NOMO-1 (cell line): ENCODE measurements at regions not wholly inside any gene's neighbourhood (a gene's known extent, or its start where the extent isn't known, plus 50 kb on each side); places are given as distances from the start of the nearest gene placed in this dataset.
"Not testable (repeated sequence)": the region's sequence is repeated elsewhere in the genome, so short reads cannot be mapped to it uniquely, and the experiment has no call there.

ENCODE experiments used
- DNase-seq, 2 experiments: peaks; one replicate each; lab custom pipeline; 2025; ENCODE audit not compliant: unreplicated experiment in 2 of 2; lab: John Stamatoyannopoulos, UW

DNA sequence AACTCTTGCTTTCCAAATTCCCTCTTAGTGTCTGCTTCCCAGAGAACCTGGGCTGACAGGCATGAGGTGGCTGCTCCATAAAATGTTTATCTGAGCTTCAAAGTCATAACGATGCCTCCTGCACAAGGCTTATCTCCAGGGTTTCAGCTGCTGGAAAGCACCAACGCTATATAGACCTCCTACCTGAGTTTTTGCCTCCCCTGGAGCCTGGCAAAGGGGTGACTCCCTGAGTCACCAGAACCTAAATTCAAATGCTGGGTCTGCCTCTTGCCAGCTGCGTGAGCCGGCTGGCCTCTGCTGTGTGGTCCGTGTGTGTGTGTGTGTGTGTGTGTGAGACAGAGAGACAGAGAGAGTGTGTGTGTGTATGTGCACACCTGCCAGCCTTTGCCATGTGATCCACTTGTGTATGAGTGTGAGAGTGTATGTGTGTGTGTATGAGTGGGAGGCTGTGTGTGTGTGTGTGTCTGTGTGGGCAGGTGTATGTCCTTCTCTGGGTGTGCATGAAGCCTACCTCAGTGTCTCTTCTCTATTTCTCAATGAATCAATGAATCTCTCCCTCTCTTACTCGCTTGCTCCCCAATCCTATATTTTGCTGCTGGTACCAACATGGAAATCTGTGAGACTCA lies 714.9 kb downstream of the MATN1 start:
- DNase-seq: no peak

DNA sequence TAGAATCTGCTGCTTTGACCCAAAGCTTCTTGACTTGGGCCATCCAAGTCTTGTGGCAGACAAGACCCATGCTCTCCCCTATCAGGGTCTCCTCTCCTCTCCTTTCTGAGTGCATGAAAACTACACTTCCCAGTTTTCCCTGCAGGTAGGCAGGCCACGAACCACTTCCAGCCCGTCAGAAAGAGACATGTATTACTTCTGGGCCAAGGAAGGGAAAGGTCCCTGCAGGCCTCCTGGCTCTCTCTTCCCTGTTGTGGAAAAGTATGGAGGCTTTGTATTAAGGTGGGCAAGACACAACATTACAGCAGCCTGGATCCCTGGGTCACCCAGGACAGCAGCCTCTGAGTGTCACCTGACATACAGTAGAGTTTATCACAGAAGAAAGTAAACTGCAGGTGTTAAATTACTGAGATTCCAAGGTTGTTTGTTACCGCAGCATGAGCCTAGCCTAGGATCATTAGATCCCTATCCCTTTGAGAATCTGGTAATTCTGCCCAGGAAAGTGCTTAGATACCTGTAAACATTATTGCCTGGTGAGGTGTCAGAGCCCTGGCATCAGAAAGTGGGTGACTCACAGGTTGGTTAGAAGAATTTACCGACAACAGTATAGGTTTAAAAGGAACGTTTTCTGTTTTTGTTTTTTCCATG lies 717.3 kb downstream of the MATN1 start:
- no peak for DNase-seq

- DNase-seq: no peak
Measured at GRCh38 chr1:30001732-30002039, 721.7 kb downstream of the MATN1 start.

DNA sequence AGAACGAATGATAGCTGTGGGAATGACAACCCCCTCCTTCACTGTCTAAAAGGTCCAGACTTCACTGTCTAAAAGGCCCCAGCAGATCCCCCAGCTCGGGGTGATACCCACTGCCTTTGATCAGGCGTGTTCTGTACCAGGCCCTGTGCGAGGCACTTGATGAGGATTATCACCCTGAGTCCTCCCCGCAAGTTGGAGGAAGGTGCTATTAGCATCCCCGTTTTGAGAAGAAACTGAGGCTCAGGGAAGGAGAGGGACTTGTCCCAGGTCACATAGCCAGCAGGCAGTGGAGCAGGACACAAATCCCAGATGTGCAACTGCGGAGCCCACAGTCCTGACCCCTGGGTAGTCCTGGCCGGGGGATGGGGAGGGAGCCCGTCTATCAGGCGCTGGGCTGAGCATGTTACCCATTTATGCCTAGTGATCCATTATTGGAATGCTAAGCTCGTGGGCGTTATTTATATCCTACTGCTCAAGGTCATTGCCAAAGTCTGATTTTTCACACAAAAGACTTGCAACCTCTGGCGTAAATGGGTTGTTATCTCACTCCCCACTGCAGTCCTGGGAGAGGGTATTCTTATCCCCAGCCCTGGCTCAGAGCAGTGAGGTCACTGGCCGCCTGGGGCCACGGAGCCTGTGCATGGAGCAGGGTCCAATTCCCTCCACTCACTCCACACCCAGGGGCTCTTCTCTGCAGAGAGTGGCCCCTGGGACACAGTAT lies 722.2 kb downstream of the MATN1 start:
- no peak for DNase-seq

DNA sequence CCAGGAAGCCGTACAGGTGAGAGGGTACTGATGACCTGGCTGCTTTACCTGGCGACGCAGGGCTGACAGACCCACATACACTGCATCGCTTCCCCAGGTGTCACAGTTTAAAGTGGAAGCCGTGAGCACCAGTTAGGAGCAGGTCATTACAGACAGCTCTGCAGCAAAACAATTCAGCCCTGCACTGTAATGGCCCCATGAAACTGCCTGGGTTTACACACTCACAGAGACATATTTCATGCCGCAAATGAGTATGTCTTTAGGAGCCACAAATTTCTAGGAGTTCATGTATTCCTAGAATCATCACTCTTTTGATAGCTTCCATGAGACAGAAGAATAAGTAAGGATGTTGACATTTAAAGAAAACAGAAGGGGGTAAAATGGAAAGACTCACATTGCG lies 723.1 kb downstream of the MATN1 start:
- DNase-seq: no peak

DNA sequence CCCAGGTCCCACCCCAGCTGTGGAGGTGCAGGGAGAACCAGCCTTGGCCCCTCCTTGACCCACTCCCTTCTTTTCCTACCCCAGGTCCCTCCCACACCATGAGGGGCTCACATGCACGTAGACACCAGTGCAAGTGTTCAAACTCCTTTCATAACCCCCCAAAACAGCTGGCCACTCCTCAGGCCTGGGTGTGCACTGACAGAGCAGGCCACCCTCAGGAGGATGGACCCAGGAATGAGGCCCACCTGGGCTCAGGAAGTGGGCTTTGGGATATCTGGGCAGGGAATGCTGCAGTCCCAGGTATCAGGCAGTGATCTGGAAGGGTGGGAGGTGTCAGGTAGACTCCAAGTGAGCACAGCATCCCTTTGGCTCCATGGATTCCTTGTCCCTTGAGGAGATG lies 723.8 kb downstream of the MATN1 start:
- DNase-seq: no peak

DNA sequence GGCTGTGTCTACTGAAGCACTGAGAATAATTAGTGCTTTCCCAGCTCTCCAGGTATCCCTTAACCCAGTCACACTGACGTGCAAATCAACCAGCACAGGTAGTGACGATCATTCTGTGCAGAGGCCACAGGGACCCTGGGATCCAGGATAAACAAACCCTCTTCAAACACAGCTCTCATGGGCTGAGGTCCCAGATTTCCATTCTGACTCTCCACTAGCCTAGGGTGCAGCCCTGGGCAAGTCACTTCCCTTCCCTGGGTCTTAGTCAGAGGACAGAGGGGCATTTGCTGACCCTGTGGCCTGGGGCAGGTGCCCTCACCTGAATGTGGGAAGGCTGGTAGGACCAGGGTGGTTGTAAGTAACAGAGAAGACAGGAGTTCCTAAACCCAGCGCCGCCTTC lies 724.7 kb downstream of the MATN1 start:
- no peak for DNase-seq

- not testable (repeated sequence) for DNase-seq
Measured at GRCh38 chr1:29997818-29998217, 725.6 kb downstream of the MATN1 start.

DNA sequence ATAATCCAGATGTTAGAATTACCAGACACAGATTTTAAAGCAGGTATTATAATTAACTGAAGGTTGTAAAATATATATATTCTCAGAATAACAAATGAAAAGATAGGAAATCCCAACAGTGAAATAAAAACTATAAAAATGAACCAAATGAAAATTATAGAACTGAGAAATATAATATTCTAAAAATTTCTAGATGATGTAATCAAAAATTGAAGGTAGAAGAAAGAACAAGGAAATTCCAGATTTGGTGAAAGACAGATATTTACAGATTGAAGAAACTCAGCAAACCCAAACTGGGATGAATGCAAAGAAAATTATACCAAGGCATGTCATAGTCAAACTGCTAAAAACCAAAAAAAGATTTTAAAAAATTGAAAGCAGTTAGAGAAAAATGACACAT lies 729.4 kb downstream of the MATN1 start:
- no peak for DNase-seq

DNA sequence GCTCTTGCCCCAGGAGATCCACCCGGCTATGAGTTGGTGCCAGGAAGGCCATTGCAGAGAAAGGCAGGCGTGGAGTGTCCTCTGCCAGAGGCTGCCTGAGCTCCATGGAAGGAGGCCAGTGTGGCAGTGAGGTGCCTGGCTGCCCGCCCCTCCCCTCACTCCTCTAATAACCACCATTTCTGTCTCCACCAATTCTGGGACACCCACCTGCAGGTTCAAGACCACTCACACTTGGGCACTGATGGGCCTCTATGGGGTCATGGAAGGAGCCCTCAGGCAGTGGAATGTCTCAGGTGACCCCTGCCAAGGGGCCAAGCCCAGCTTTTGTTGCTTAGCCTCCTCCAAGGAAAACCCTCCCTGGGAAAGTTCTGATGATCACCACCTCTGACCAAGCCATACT lies 731.6 kb downstream of the MATN1 start:
- no peak for DNase-seq

GRCh38 chr1:29991025-29991424 lies 732.4 kb downstream of the MATN1 start:
- no peak for DNase-seq

- DNase-seq: no peak
Measured at GRCh38 chr1:29990304-29990703, 733.1 kb downstream of the MATN1 start.

DNA sequence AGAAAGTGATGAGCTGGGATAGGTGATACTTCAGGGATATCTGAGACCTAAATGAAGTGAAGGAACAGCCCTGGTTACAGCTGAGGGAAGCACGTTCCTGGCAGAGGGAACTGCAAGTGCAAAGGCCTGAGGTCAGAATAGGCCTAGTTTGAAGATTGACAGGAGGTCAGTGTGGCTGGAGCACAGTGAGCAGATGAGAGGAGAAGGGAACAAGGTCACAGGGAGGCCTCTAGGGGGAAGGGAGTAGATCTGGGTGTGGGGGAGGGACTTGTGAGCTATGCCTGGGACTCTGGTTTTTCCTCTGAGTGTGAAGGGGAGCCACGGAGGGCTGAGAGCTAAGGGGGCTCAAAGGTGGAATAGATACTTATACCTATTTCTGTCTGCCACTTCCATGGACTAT lies 736.4 kb downstream of the MATN1 start:
- peak in 1 of 2 experiments; percentile 0 for DNase-seq

DNA sequence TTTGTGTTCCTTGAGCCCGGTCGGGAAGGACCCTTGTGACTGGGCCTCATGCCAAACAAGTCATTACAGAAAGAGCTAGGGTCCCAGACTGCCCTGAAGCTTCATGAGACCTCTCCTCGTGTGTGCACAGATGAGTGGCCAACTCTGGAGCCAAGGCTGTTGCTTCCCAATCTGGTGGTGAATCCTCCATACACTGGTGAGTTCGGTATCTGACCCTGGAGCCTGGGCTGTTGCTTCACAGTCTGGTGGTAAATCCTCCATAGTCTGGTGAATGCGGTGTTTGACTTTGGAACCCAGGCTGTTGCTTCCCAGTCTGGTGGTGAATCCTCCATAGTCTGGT lies 737.8 kb downstream of the MATN1 start:
- no peak for DNase-seq

- peak; percentile 45 to 76 for DNase-seq
Measured at GRCh38 chr1:29984862-29985605, 738.4 kb downstream of the MATN1 start.

- DNase-seq: peak; percentile 18 to 42
Measured at GRCh38 chr1:29984166-29984861, 739.1 kb downstream of the MATN1 start.

- DNase-seq: no peak
Measured at GRCh38 chr1:29983321-29983720, 740.1 kb downstream of the MATN1 start.

GRCh38 chr1:29981586-29982239 lies 741.7 kb downstream of the MATN1 start:
- DNase-seq: no peak

GRCh38 chr1:29977550-29977949 lies 741.2 kb downstream of the PTPRU start:
- no peak for DNase-seq

DNA sequence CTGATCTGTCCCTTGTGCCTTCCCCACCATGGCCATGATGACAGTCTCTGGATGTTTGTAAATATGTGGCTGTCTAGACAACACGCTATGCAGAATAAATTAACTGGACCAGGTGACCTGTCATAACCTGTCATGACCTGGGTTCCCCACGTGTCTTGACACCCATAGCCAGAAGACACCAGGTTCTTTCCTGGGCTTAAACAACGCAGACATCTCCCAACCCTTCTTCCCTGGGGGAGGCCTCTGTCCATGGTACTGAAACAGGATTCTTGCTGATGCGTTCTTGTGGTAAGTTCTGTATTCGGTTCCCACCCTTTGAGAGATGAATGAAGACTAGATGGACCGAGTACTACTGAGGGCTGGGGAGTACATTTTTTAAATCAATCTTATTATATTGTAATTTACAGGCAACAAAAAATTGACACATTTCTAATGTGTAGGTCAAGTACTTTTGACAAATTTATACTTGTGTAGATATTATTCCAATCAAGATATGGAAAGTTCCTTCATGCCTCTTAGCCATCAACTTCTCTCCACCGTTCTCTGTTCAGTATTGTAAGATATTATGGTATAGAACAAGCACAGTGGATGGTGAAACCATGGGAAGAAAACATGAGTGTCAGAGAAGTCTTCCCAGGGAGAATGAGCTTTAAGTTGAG lies 738.8 kb downstream of the PTPRU start:
- DNase-seq: no peak
